NCI-H345 treated with DMSO at 0.1 percent for 48 hours (cell line): ENCODE measurements at regions not wholly inside any gene's neighbourhood (a gene's known extent, or its start where the extent isn't known, plus 50 kb on each side); places are given as distances from the start of the nearest gene placed in this dataset.

Experiments
- DNase-seq: peaks from one replicate; lab custom pipeline; 2025; ENCODE audit not compliant: unreplicated experiment; lab: John Stamatoyannopoulos, UW

- no peak for DNase-seq
These were observed 93.6 kb downstream of the PRLHR start for GRCh38 chr10:118501637-118502440.

DNA sequence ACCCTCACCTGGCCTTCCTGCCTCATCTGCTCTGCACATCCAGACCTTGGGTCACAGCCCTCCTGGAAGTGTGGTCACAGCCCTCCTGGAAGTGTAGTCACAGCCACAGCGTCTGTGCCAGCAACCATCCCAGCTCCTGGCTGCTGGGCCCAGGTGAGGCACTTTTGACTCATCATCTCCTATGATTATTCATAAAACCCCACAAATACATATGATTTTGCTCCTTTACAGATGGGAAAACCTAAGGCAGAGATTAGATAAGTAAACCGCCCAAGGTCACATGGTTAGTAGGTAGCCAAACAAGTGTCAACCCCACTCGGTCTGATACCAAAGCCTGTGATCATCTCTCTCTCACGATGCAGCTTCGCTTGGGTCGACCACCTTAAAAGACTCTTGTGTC is 94.3 kb downstream of the PRLHR start:
- no peak for DNase-seq

DNA sequence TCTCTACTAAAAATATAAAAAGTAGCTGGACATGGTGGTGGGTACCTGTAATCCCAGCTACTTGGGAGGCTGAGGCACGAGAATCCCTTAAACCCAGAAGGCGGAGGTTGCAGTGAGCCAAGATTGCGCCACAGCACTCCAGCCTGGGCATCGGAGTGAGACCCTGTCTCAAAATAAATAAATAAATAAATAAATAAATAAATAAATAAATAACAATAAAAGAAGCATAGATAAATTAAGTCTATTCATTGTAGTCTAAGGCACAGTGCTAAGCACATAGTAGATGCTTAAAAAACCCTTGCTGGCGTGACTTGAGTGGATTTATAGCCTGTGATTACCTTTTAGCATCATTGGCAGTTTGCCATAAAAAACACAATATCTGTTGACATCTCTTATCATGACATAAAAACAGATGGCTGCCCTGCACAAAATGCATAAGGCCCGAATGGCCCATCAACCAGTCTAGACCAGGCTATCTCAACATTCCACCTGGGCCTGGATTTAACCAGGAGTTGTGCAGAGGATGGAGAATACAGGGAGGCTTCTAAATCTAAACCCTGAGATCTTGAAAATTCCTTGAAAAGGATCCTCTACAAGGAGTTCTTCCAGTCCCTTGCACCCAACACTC is 94.9 kb downstream of the PRLHR start:
- no peak for DNase-seq

- no peak for DNase-seq
These were observed 96.3 kb downstream of the PRLHR start for GRCh38 chr10:118499186-118499585.

GRCh38 chr10:118498623-118499022 is 96.8 kb downstream of the PRLHR start:
- no peak for DNase-seq

DNA sequence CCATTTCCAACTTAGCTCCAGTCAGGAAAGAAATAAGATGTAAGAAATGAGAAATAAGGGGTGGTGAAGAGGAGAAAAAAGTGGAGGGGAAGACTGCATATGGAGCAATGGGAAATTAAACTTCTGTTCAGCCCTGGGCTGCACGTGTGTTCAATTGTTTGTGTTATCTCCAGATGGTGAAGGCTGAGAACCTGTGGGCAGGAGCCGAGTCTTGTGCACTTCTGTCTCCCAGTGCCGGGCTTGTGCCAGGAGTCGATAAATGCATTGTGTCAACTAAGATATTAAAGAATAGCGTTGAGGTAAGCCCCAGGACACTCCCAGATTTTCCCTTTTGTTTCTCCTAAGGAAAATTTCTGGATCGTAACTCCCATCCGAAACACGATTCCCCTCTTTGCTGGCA is 98.2 kb downstream of the PRLHR start:
- no peak for DNase-seq

GRCh38 chr10:118496525-118496924 is 98.9 kb downstream of the PRLHR start:
- no peak for DNase-seq

GRCh38 chr10:118495499-118495898 is 99.9 kb downstream of the PRLHR start:
- no peak for DNase-seq

DNA sequence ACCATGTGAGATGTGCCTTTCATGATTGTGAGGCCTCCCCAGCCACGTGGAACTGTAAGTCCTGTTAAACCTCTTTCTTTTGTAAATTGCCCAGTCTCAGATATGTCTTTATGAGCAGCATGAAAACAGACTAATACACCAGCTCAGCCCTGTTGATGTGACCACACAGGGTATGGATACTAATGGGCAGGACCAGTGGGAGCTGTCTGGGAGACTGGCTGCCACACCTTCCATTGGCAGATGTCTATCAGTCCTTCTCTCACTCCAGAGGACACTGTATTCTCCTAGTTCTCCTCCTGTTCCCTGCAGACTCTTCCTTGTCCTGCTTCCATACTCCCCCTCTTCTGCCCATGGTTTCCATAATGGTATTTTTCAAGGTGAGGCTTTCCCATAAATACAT is 104.4 kb downstream of the PRLHR start:
- no peak for DNase-seq

DNA sequence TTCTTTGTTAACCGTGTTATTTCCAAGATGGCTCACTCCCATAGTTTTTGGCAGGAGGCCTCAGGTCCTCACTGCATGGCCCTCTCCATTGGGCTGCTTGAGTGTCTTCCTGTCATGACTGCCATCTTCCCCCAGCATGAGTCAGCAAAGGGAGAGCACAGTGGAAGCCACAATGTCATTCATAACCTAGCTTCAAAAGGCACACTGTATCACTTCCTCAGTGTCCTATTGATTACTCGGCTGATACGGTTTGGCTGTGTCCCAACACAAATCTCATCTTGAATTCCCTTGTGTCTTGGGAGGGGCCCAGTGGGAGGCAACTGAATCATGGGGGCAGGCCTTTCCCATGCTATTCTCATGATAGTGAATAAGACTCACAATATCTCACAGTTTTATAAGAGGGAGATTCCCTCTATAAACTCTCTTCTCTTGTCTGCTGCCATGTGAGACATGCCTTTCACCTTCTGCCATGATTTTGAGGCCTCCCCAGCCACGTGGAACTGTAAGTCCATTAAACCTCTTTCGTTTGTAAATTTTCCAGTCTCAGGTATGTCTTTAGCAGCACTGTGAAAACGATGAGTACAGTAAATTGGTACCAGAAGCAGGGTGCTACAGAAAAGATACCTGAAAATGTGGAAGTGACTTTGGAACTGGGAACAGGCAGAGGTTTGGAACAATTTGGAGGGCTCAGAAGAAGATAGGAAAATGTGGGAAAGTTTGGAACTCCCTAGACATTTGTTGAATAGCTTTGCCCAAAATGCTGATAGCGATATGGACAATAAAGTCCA is 106.5 kb downstream of the PRLHR start:
- no peak for DNase-seq

DNA sequence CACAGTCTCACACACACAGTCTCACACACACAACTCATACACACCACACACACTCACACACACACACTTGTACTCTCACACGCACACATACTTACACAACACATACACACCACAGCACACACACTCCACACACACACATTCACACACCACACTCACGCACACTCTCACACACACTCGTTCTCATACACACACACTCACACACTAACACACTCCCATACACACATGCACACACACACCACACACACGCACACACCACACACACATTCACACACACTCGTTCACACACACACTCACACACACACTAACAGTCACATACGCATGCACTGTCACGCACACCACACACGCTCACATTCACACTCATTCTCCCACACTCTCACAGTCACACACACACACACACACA is 109.8 kb downstream of the PRLHR start:
- no peak for DNase-seq

DNA sequence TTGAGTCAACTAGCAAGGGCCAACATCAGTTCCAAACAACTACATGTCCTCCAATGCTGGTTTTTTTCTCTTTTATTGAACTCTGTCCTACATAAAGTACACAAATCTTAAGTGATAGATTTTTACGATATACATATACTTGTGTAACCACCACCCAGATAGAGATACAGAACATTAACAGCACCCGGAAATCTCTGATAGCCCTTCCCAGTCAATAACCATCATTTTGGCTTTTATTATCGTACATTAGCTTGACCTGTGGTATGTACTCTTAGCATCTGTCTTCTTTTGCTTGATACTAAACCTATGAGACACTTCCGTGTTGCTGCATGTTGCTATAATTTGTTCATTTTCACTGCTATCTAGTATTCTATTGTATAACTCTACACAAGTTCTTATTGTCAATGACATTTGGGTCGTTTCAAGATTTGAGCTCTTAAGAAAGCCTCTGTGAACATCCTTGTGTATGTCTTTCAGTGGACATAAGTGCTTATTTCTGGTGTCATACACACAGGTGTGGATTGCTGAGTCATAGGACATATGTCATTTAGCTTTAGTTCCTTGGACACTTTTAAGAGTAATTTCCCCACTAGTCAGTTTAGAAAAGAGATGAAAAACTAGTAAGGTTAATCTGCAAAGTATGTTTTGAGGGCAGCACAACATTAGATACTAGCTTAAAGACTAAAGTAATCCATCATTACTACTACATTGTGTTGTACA is 111.1 kb downstream of the PRLHR start:
- DNase-seq, result no peak

DNA sequence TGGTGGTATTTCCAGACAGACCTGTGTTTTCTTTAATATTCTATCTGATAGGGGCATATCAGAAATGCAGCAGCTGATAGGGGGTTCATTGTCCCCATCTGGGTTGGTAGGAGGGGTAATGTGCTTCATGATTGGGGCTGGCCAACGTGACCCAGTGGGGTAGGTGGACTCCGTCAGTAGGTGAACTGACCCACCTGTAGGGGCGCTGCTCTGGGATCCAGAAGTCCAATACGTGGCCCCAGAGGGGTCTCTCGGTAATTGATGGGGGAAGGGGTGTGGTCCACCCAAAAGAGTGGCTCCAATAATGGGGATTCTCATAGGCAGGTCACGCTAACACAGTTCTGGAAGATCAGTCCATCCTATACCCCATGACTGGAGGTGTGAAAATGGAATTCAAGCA is 112.0 kb downstream of the PRLHR start:
- DNase-seq, result no peak

GRCh38 chr10:118482393-118483331 is 112.8 kb downstream of the PRLHR start:
- DNase-seq, result no peak

- DNase-seq, result no peak
These were observed 113.6 kb downstream of the PRLHR start for GRCh38 chr10:118481871-118482270.

GRCh38 chr10:118475214-118475613 is 120.2 kb downstream of the PRLHR start:
- DNase-seq, result no peak

GRCh38 chr10:118474111-118474510 is 121.3 kb downstream of the PRLHR start:
- no peak for DNase-seq

GRCh38 chr10:118473305-118473960 is 122.0 kb downstream of the PRLHR start:
- no peak for DNase-seq

DNA sequence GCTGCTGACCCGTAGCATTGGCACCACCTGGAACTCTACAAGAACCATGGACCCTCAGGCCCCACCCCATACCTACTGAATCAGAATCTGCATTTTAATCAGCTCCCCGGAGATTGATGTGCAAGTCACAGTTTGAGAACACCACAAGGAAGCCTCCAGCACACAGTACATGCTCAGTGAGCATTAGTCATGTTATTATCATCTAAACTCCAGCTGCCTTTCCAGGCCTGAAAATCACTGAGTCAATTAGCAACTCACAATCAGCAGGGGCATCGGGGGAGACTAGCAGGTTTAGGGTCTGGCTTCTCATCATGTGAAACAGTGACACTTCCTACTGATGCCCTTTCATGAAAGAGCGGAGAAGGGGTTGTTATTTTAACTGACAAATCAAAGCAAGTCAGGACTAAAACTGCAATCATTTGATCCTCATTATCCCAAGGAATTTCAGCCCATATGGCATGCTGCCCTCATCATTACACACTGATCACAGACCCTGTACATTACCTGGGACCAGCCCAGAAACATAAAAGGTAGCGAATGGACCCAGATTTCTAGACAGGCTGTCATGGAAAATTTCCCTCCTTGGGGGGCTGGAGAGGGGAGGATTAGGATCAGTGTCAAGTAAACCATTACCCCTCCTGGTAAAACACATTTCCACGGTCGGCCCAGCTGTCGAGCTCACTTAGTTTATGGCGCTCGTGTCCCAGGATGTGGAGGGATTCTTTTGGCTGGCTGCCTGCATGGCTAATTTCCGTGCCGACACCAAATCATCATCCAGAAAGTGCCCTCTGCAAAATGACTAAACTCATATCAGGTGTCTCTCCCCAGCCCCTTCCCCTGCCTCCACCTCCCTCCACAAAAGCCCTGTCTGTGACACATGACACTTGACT is 122.8 kb downstream of the PRLHR start:
- no peak for DNase-seq
